ENCODE measurements at regions not wholly inside any gene's neighbourhood (a gene's known extent, or its start where the extent isn't known, plus 50 kb on each side); places are given as distances from the start of the nearest gene placed in this dataset.

GRCh38 chr18:78584459-78585022 lies 395.1 kb upstream of the SALL3 start:
- no peak for DNase-seq

- DNase-seq: no peak
Observed at GRCh38 chr18:78586586-78586985, 393.0 kb upstream of the SALL3 start.

- DNase-seq: no peak
Observed at GRCh38 chr18:78587096-78587495, 392.5 kb upstream of the SALL3 start.

GRCh38 chr18:78587626-78588600 lies 391.7 kb upstream of the SALL3 start:
- DNase-seq: no peak

- no peak for DNase-seq
Observed at GRCh38 chr18:78589916-78590437, 389.6 kb upstream of the SALL3 start.

GRCh38 chr18:78595453-78595852 lies 384.2 kb upstream of the SALL3 start:
- DNase-seq: no peak

- no peak for DNase-seq
Observed at GRCh38 chr18:78595924-78596573, 383.6 kb upstream of the SALL3 start.

GRCh38 chr18:78596794-78597345 lies 382.7 kb upstream of the SALL3 start:
- no peak for DNase-seq

GRCh38 chr18:78601349-78601748 lies 378.3 kb upstream of the SALL3 start:
- no peak for DNase-seq

- no peak for DNase-seq
Observed at GRCh38 chr18:78601923-78602322, 377.7 kb upstream of the SALL3 start.

- DNase-seq: no peak
Observed at GRCh38 chr18:78602430-78602829, 377.2 kb upstream of the SALL3 start.

- DNase-seq: no peak
Observed at GRCh38 chr18:78603102-78603983, 376.3 kb upstream of the SALL3 start.

GRCh38 chr18:78605255-78605654 lies 374.4 kb upstream of the SALL3 start:
- DNase-seq: no peak

GRCh38 chr18:78607221-78607620 lies 372.4 kb upstream of the SALL3 start:
- no peak for DNase-seq

- DNase-seq: no peak
Observed at GRCh38 chr18:78607784-78608183, 371.8 kb upstream of the SALL3 start.

- no peak for DNase-seq
Observed at GRCh38 chr18:78610179-78610578, 369.4 kb upstream of the SALL3 start.

GRCh38 chr18:78611201-78611800 lies 368.3 kb upstream of the SALL3 start:
- no peak for DNase-seq

GRCh38 chr18:78611869-78612268 lies 367.7 kb upstream of the SALL3 start:
- DNase-seq: no peak

- no peak for DNase-seq
Observed at GRCh38 chr18:78612318-78612717, 367.3 kb upstream of the SALL3 start.

GRCh38 chr18:78612801-78613200 lies 366.8 kb upstream of the SALL3 start:
- no peak for DNase-seq

- DNase-seq: no peak
Observed at GRCh38 chr18:78618726-78619125, 360.9 kb upstream of the SALL3 start.

GRCh38 chr18:78619854-78620253 lies 359.8 kb upstream of the SALL3 start:
- no peak for DNase-seq

Measured in fibroblast of skin of right biceps (primary cell).